Vagina (tissue), 2 donors: ENCODE measurements at regions not wholly inside any gene's neighbourhood (a gene's known extent, or its start where the extent isn't known, plus 50 kb on each side); places are given as distances from the start of the nearest gene placed in this dataset.

Experiments used
- CTCF ChIP-seq, 3 experiments: fragments of 450-650 bp in 2 of 3; fragments of 200-600 bp in 1 of 3; sonication (generic) in 1 of 3; IDR thresholded peaks; one replicate each; pipeline ENCODE4 v1.5.1; 2017 to 2019; ENCODE audit warnings: antibody characterized with exemption in 3 of 3, mild to moderate bottlenecking in 2 of 3, moderate library complexity in 2 of 3
- POLR2A ChIP-seq, 2 donors: fragments of 450-650 bp; IDR thresholded peaks; one replicate each; pipeline ENCODE4 v1.6.1; 2017; ENCODE audit warnings: antibody characterized with exemption in 2 of 2, mild to moderate bottlenecking in 2 of 2, moderate library complexity in 2 of 2

GRCh38 chr19:34089566-34089965 lies 82.7 kb upstream of the LSM14A start:
- TF ChIP-seq CTCF (IDR thresholded peaks at IDR 0.05): no peak
- no peak for TF ChIP-seq POLR2A (IDR thresholded peaks at IDR 0.05)
